HCT116 (cell line): ENCODE measurements at regions not wholly inside any gene's neighbourhood (a gene's known extent, or its start where the extent isn't known, plus 50 kb on each side); places are given as distances from the start of the nearest gene placed in this dataset.

Experiments used
- ATAC-seq: fragments of 200-7000 bp; cut with Tn5 transposase; 2 replicates; pipeline ENCODE4 v1.9.1; 2020; ENCODE audit warnings: mild to moderate bottlenecking, moderate library complexity
- BruUV-seq: library from RNA; stranded (reverse); fragments of 400-500 nt; replicated peaks from 2 replicates; lab custom pipeline; 2021; lab: Mats Ljungman, UMichigan
- CTCF ChIA-PET: fragments of 300-600 bp; sonication (Branson Sonifier 250); formaldehyde crosslinking; loops from one replicate; lab custom pipeline; 2021; ENCODE audit warnings: antibody characterized with exemption; lab: Charles Lee
- POLR2A ChIA-PET: fragments of 300-600, 350-600 bp; sonication (Branson Sonifier 250); formaldehyde crosslinking; loops from one replicate; lab custom pipeline; 2021; ENCODE audit warnings: antibody characterized with exemption; lab: Charles Lee
- RAD21 ChIA-PET, 2 experiments: fragments of 300-600 bp; sonication (Branson Sonifier 250); formaldehyde crosslinking; loops; one replicate each; lab custom pipeline; 2023; ENCODE audit warnings: low total read pairs in 2 of 2; ENCODE audit not compliant: uncharacterized antibody in 2 of 2, unreplicated experiment in 2 of 2, low non-redundant PET in 1 of 2; lab: Charles Lee
- DNase-seq: peaks from one replicate; pipeline ENCODE4 v3.0.0-alpha.2; 2010; ENCODE audit warnings: low read depth, low spot score
- H2AFZ ChIP-seq: fragments of 200-600 bp; shearing (Covaris generic), sonication (generic); 2 replicates; pipeline ENCODE4 v1.6.1; 2017; ENCODE audit warnings: low read depth, mixed run types, mixed read lengths, antibody characterized with exemption, low read length; ENCODE audit not compliant: poor library complexity, severe bottlenecking
- H3K27ac ChIP-seq: 2 replicates; pipeline ENCODE4 v1.5.1; 2012; ENCODE audit warnings: low read depth, low read length
- H3K27me3 ChIP-seq: fragments of 200-600 bp; sonication (generic); 2 replicates; pipeline ENCODE4 v1.6.1; 2016; ENCODE audit warnings: mixed run types, low read length, mixed read lengths; ENCODE audit not compliant: insufficient read depth
- H3K36me3 ChIP-seq, 2 experiments: fragments of 200-500 bp in 1 of 2; fragments of 200-600 bp in 1 of 2; sonication (Bioruptor generic) in 1 of 2; sonication (generic) in 1 of 2; 2 replicates each; pipeline versions ENCODE4 v1.5.1 to v1.6.1; 2014 to 2016; ENCODE audit warnings: low read length in 2 of 2, inconsistent platforms in 1 of 2, mixed read lengths in 1 of 2, mixed run types in 1 of 2; ENCODE audit not compliant: insufficient read depth in 2 of 2, control insufficient read depth in 1 of 2
- H3K4me1 ChIP-seq, 2 experiments: fragments of 200-600 bp in 1 of 2; sonication (generic) in 1 of 2; 2 replicates each; pipeline versions ENCODE4 v1.5.1 to v1.6.1; 2012 to 2017; ENCODE audit warnings: low read length in 2 of 2, inconsistent platforms in 1 of 2, mild to moderate bottlenecking in 1 of 2, mixed read lengths in 1 of 2, mixed run types in 1 of 2, moderate library complexity in 1 of 2; ENCODE audit not compliant: insufficient read depth in 2 of 2, control insufficient read depth in 1 of 2
- H3K4me2 ChIP-seq: fragments of 200-600 bp; sonication (generic); 2 replicates; pipeline ENCODE4 v1.6.1; 2017; ENCODE audit warnings: mixed run types, low read length, mixed read lengths
- H3K4me3 ChIP-seq, 2 experiments: fragments of 200-600 bp in 1 of 2; sonication (generic) in 1 of 2; replicated peaks in 1 of 2; 2 replicates each; pipeline ENCODE4 v1.5.1; 2011 to 2016; ENCODE audit warnings: low read length in 2 of 2, control low read depth in 1 of 2, low read depth in 1 of 2, mild to moderate bottlenecking in 1 of 2, mixed read lengths in 1 of 2, mixed run types in 1 of 2
- H3K79me2 ChIP-seq: fragments of 200-600 bp; sonication (generic); 2 replicates; pipeline ENCODE4 v1.6.1; 2017; ENCODE audit warnings: mild to moderate bottlenecking, mixed run types, low read length, moderate library complexity, mixed read lengths; ENCODE audit not compliant: insufficient read depth
- H3K9ac ChIP-seq: fragments of 200-600 bp; sonication (generic); 2 replicates; pipeline ENCODE4 v1.6.1; 2016; ENCODE audit warnings: low read length, mixed read lengths
- H3K9me2 ChIP-seq: fragments of 200-600 bp; sonication (generic), shearing (Covaris generic); 2 replicates; pipeline ENCODE4 v1.6.1; 2017; ENCODE audit warnings: mixed run types, mild to moderate bottlenecking, moderate library complexity; ENCODE audit not compliant: insufficient read depth
- H3K9me3 ChIP-seq, 2 experiments: fragments of 200-500 bp in 1 of 2; fragments of 200-600 bp in 1 of 2; sonication (Bioruptor generic) in 1 of 2; sonication (generic) in 1 of 2; 2 replicates each; pipeline ENCODE4 v1.6.1; 2014 to 2017; ENCODE audit warnings: low read length in 2 of 2, mixed read lengths in 2 of 2, inconsistent platforms in 1 of 2, low read depth in 1 of 2, mild to moderate bottlenecking in 1 of 2, mixed run types in 1 of 2, moderate library complexity in 1 of 2; ENCODE audit not compliant: control insufficient read depth in 1 of 2, insufficient read depth in 1 of 2
- H4K20me1 ChIP-seq: fragments of 200-600 bp; sonication (generic), shearing (Covaris generic); 2 replicates; pipeline ENCODE4 v1.6.1; 2017; ENCODE audit warnings: mixed run types, mild to moderate bottlenecking, moderate library complexity; ENCODE audit not compliant: insufficient read depth
- CBX3 ChIP-seq: IDR thresholded peaks from 2 replicates; pipeline ENCODE4 v1.6.1; 2012; ENCODE audit warnings: low read depth
- CEBPB ChIP-seq: IDR thresholded peaks from 2 replicates; pipeline ENCODE4 v1.6.1; 2012; ENCODE audit warnings: low read depth
- ELF1 ChIP-seq: IDR thresholded peaks from 2 replicates; pipeline ENCODE4 v1.6.1; 2012; ENCODE audit warnings: low read depth, borderline replicate concordance
- JUND ChIP-seq: IDR thresholded peaks from 2 replicates; pipeline ENCODE4 v1.6.1; 2012
- POLR2A ChIP-seq: IDR thresholded peaks from 2 replicates; pipeline ENCODE4 v1.7.0; 2011; ENCODE audit warnings: borderline replicate concordance; ENCODE audit not compliant: insufficient read depth, insufficient read length; ENCODE audit errors: extremely low read depth
- POLR2AphosphoS5 ChIP-seq: IDR thresholded peaks from 2 replicates; pipeline ENCODE4 v1.6.1; 2011; ENCODE audit warnings: mild to moderate bottlenecking, low read depth, low read length, moderate library complexity
- RAD21 ChIP-seq: IDR thresholded peaks from 2 replicates; pipeline ENCODE4 v1.6.1; 2012; ENCODE audit warnings: low read depth, mild to moderate bottlenecking
- SRF ChIP-seq: IDR thresholded peaks from 2 replicates; pipeline ENCODE4 v1.6.1; 2012; ENCODE audit warnings: low read depth
- TCF7L2 ChIP-seq: IDR thresholded peaks from 2 replicates; pipeline ENCODE4 v1.7.0; 2011; ENCODE audit warnings: borderline replicate concordance, inconsistent platforms; ENCODE audit not compliant: insufficient read depth, insufficient read length; ENCODE audit errors: extremely low read depth
- ZFX ChIP-seq: fragments of 450-650 bp; IDR thresholded peaks from 2 replicates; pipeline ENCODE4 v1.6.1; 2017
- ZNF274 ChIP-seq: fragments of 200-500 bp; sonication (Bioruptor generic); IDR thresholded peaks from 2 replicates; pipeline ENCODE4 v1.6.1; 2014; ENCODE audit warnings: mild to moderate bottlenecking, low read depth, low read length, inconsistent platforms
- intact Hi-C: fragments of 100-400 bp; cut with micrococcal nuclease; formaldehyde crosslinking; loops from 2 replicates; pipeline ENCODE4 v1.10.0; 2022
- TF ChIP-seq, protein P1 (sequence below): IDR thresholded peaks from 2 replicates; pipeline ENCODE4 v1.6.1; 2011; ENCODE audit warnings: mild to moderate bottlenecking, low read length, moderate library complexity; ENCODE audit not compliant: insufficient replicate concordance; ENCODE audit errors: extremely low read depth
- TF ChIP-seq, protein P2 (sequence below): IDR thresholded peaks from 2 replicates; pipeline ENCODE4 v1.6.1; 2012
- TF ChIP-seq, protein P3 (sequence below): IDR thresholded peaks from 2 replicates; pipeline ENCODE4 v1.6.1; 2012
- TF ChIP-seq, protein P4 (sequence below), 3 experiments: fragments of 200-600 bp in 1 of 3; sonication (generic) in 1 of 3; IDR thresholded peaks in 2 of 3; conservative IDR thresholded peaks in 1 of 3; 2 replicates each; pipeline ENCODE4 v1.5.1; 2012 to 2017; ENCODE audit warnings: low read depth in 2 of 3, low read length in 2 of 3, antibody characterized with exemption in 1 of 3, borderline replicate concordance in 1 of 3, control low read depth in 1 of 3, mild to moderate bottlenecking in 1 of 3, mixed read lengths in 1 of 3, mixed run types in 1 of 3, moderate library complexity in 1 of 3; ENCODE audit not compliant: insufficient read depth in 1 of 3

DNA sequence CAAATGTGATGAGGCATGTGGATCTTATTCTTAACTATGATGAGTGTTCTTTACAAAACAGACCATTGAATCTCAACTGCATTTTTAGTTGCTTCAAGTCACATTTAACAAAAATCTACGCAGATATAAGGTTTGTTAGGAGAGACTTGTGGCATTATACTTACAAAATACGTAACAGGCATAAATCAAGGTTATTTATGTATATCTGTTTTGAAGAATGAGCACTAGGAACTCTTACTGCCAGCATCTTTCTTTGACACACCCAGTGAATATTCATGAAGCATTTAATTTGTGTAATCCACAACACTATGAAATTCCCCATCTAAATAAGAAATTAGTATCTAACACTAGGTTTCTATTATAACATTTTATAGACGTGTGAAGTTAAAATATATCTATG lies 186.3 kb downstream of the FAT4 start:
- RAD21 ChIA-PET: no interaction called here
- no peak for DNase-seq
- H3K27me3 ChIP-seq: no peaks in the 10 kb centered on the region
- H4K20me1 ChIP-seq: no peaks in the 10 kb centered on the region
- no peaks in the 10 kb centered on the region for H3K9me3 ChIP-seq
- TF ChIP-seq, protein P1, sequence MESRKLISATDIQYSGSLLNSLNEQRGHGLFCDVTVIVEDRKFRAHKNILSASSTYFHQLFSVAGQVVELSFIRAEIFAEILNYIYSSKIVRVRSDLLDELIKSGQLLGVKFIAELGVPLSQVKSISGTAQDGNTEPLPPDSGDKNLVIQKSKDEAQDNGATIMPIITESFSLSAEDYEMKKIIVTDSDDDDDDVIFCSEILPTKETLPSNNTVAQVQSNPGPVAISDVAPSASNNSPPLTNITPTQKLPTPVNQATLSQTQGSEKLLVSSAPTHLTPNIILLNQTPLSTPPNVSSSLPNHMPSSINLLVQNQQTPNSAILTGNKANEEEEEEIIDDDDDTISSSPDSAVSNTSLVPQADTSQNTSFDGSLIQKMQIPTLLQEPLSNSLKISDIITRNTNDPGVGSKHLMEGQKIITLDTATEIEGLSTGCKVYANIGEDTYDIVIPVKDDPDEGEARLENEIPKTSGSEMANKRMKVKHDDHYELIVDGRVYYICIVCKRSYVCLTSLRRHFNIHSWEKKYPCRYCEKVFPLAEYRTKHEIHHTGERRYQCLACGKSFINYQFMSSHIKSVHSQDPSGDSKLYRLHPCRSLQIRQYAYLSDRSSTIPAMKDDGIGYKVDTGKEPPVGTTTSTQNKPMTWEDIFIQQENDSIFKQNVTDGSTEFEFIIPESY: no peak
- no peak for TF ChIP-seq ZFX
- no peak for TF ChIP-seq TCF7L2
- no peak for TF ChIP-seq JUND
- no peak for TF ChIP-seq RAD21
- TF ChIP-seq, protein P2, sequence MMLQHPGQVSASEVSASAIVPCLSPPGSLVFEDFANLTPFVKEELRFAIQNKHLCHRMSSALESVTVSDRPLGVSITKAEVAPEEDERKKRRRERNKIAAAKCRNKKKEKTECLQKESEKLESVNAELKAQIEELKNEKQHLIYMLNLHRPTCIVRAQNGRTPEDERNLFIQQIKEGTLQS: no peak
- TF ChIP-seq CEBPB: no peak
- TF ChIP-seq POLR2A: no peak
- no peak for TF ChIP-seq ELF1
- TF ChIP-seq, all 23 proteins: peak for 0
- CTCF ChIA-PET: no interaction called here
- no TSS peak for BruUV-seq
- no peak overlapping the region for H3K4me2 ChIP-seq
- H3K79me2 ChIP-seq: no peaks in the 10 kb centered on the region
- POLR2A ChIA-PET: no interaction called here
- intact Hi-C loops: no loop called here
- H3K27ac ChIP-seq: no peak overlapping the region
- H3K4me1 ChIP-seq: no peaks in the 10 kb centered on the region
- no peaks in the 10 kb centered on the region for H3K9me2 ChIP-seq
- no peak for ATAC-seq
- H3K36me3 ChIP-seq: no peaks in the 10 kb centered on the region
- no peak overlapping the region for H2AFZ ChIP-seq
- no peak overlapping the region for H3K4me3 ChIP-seq
- H3K9ac ChIP-seq: no peak overlapping the region

DNA sequence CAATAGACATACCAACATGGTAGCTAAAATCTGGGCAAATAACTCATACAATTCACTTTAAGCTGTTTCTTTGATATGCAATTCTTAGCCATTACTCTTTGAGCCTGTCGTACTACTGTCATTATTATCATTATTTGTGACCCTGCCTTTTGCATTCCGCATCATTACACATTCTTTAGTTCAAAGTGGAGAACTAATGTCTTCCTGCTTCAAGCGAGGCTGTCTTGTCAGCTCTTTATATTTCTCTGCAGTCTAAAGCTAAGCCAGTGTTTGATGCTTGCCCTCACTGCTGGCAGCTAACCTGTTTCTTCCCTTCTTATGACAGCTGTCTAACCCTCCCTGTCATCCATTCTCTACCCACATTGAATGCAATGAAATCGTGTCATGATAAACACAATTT lies 186.8 kb downstream of the FAT4 start:
- H3K27ac ChIP-seq: no peak overlapping the region
- no peaks in the 10 kb centered on the region for H3K79me2 ChIP-seq
- H2AFZ ChIP-seq: no peak overlapping the region
- ATAC-seq (no peak), DNase-seq (no peak)
- no TSS peak for BruUV-seq
- H3K27me3 ChIP-seq: no peaks in the 10 kb centered on the region
- no peak overlapping the region for H3K9ac ChIP-seq
- H3K9me3 ChIP-seq: no peaks in the 10 kb centered on the region
- H3K36me3 ChIP-seq: no peaks in the 10 kb centered on the region
- no peaks in the 10 kb centered on the region for H3K4me1 ChIP-seq
- intact Hi-C loops: no loop called here
- CTCF ChIA-PET: no interaction called here
- RAD21 ChIA-PET: no interaction called here
- H3K9me2 ChIP-seq: no peaks in the 10 kb centered on the region
- no peak overlapping the region for H3K4me3 ChIP-seq
- H4K20me1 ChIP-seq: no peaks in the 10 kb centered on the region
- H3K4me2 ChIP-seq: no peak overlapping the region
- POLR2A ChIA-PET: no interaction called here
- TF ChIP-seq, protein P3, sequence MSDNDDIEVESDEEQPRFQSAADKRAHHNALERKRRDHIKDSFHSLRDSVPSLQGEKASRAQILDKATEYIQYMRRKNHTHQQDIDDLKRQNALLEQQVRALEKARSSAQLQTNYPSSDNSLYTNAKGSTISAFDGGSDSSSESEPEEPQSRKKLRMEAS: no peak
- TF ChIP-seq POLR2A (no peak), ZFX (no peak), CEBPB (no peak), POLR2AphosphoS5 (no peak), SRF (no peak), ZNF274 (no peak), CBX3 (no peak)
- TF ChIP-seq, protein P4, sequence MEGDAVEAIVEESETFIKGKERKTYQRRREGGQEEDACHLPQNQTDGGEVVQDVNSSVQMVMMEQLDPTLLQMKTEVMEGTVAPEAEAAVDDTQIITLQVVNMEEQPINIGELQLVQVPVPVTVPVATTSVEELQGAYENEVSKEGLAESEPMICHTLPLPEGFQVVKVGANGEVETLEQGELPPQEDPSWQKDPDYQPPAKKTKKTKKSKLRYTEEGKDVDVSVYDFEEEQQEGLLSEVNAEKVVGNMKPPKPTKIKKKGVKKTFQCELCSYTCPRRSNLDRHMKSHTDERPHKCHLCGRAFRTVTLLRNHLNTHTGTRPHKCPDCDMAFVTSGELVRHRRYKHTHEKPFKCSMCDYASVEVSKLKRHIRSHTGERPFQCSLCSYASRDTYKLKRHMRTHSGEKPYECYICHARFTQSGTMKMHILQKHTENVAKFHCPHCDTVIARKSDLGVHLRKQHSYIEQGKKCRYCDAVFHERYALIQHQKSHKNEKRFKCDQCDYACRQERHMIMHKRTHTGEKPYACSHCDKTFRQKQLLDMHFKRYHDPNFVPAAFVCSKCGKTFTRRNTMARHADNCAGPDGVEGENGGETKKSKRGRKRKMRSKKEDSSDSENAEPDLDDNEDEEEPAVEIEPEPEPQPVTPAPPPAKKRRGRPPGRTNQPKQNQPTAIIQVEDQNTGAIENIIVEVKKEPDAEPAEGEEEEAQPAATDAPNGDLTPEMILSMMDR (IDR thresholded peaks at IDR 0.05 in 2 of 3, conservative IDR thresholded peaks at IDR 0.05 in 1 of 3; ENCODE audit: borderline replicate concordance in 1 of 3, insufficient read depth in 1 of 3, low read depth in 2 of 3, low read length in 2 of 3): no peak
- TF ChIP-seq, protein P1: no peak
